GM12892 (cell line): ENCODE measurements at regions not wholly inside any gene's neighbourhood (a gene's known extent, or its start where the extent isn't known, plus 50 kb on each side); places are given as distances from the start of the nearest gene placed in this dataset.

Experiments
- POLR2A ChIP-seq: IDR thresholded peaks from 2 replicates; pipeline ENCODE4 v1.6.1; 2011; ENCODE audit warnings: low read depth, low read length, control low read depth
- POLR2AphosphoS5 ChIP-seq: IDR thresholded peaks from 2 replicates; pipeline ENCODE4 v1.6.1; 2011; ENCODE audit warnings: low read depth, low read length, control low read depth
- TAF1 ChIP-seq: IDR thresholded peaks from 2 replicates; pipeline ENCODE4 v1.6.1; 2011; ENCODE audit warnings: low read depth, mild to moderate bottlenecking, control low read depth, low read length, borderline replicate concordance

- TF ChIP-seq POLR2AphosphoS5 (no peak), POLR2A (no peak), TAF1 (no peak)
These were observed 400.1 kb downstream of the FAT4 start for GRCh38 chr4:125714845-125715244.
